Astrocyte (in vitro differentiated cells and primary cell): ENCODE measurements at regions not wholly inside any gene's neighbourhood (a gene's known extent, or its start where the extent isn't known, plus 50 kb on each side); places are given as distances from the start of the nearest gene placed in this dataset.
A peak's percentile ranks its signal among the peaks of the same experiment; 100 is the strongest.

Experiments used
- DNase-seq: peaks from one replicate; pipeline ENCODE4 v3.0.0-alpha.2; 2010; ENCODE audit warnings: low read depth
- FAIRE-seq: peaks from 2 replicates; lab custom pipeline; 2011; peaks lifted over from hg19 to GRCh38; lab: Jason Lieb, UNC
- H2AFZ ChIP-seq: 2 replicates; pipeline ENCODE4 v1.6.0; 2012; ENCODE audit warnings: low read depth, low read length, inconsistent platforms
- H3K27ac ChIP-seq: 2 replicates; pipeline ENCODE4 v1.5.1; 2011; ENCODE audit warnings: low read depth, low read length, inconsistent platforms
- H3K27me3 ChIP-seq: 2 replicates; pipeline ENCODE4 v1.6.0; 2011; ENCODE audit warnings: low read length, inconsistent platforms; ENCODE audit not compliant: insufficient read depth
- H3K36me3 ChIP-seq: 2 replicates; pipeline ENCODE4 v1.5.1; 2011; ENCODE audit warnings: low read length, inconsistent platforms; ENCODE audit not compliant: insufficient read depth
- H3K4me1 ChIP-seq: 2 replicates; pipeline ENCODE4 v1.5.1; 2011; ENCODE audit warnings: low read length, inconsistent platforms; ENCODE audit not compliant: insufficient read depth
- H3K4me2 ChIP-seq: 2 replicates; pipeline ENCODE4 v1.6.0; 2012; ENCODE audit warnings: low read length, inconsistent platforms
- H3K4me3 ChIP-seq: 2 replicates; pipeline ENCODE4 v1.5.1; 2011; ENCODE audit warnings: low read depth, mild to moderate bottlenecking, low read length, inconsistent platforms; ENCODE audit not compliant: insufficient read depth
- H3K79me2 ChIP-seq: 2 replicates; pipeline ENCODE4 v1.6.0; 2012; ENCODE audit warnings: mild to moderate bottlenecking, low read length, inconsistent platforms; ENCODE audit not compliant: insufficient read depth
- H3K9ac ChIP-seq: 2 replicates; pipeline ENCODE4 v1.6.0; 2012; ENCODE audit warnings: mild to moderate bottlenecking, low read length, inconsistent platforms
- H3K9me3 ChIP-seq: 2 replicates; pipeline ENCODE4 v1.5.1; 2012; ENCODE audit warnings: low read depth, mild to moderate bottlenecking, low read length, inconsistent platforms; ENCODE audit not compliant: insufficient read depth
- H4K20me1 ChIP-seq: 2 replicates; pipeline ENCODE4 v1.6.0; 2012; ENCODE audit warnings: low read length, inconsistent platforms; ENCODE audit not compliant: insufficient read depth
- H3K27ac Mint-ChIP-seq: one replicate; pipeline ENCODE4 v1.8.0; 2021; ENCODE audit warnings: mild to moderate bottlenecking, mixed read lengths; ENCODE audit not compliant: unreplicated experiment
- H3K27me3 Mint-ChIP-seq: one replicate; pipeline ENCODE4 v1.8.0; 2021; ENCODE audit warnings: low read depth, mixed read lengths; ENCODE audit not compliant: unreplicated experiment
- H3K36me3 Mint-ChIP-seq: one replicate; pipeline ENCODE4 v1.8.0; 2021; ENCODE audit warnings: low read depth, mixed read lengths; ENCODE audit not compliant: unreplicated experiment
- H3K4me1 Mint-ChIP-seq: one replicate; pipeline ENCODE4 v1.8.0; 2021; ENCODE audit warnings: low read depth, mixed read lengths; ENCODE audit not compliant: unreplicated experiment
- H3K4me3 Mint-ChIP-seq: one replicate; pipeline ENCODE4 v1.8.0; 2021; ENCODE audit warnings: mild to moderate bottlenecking, moderate library complexity, mixed read lengths; ENCODE audit not compliant: unreplicated experiment
- H3K9me3 Mint-ChIP-seq: one replicate; pipeline ENCODE4 v1.8.0; 2021; ENCODE audit warnings: mild to moderate bottlenecking, mixed read lengths; ENCODE audit not compliant: unreplicated experiment
- EZH2 ChIP-seq: IDR thresholded peaks from 2 replicates; pipeline ENCODE4 v1.6.1; 2012; ENCODE audit warnings: mild to moderate bottlenecking, low read length, inconsistent platforms; ENCODE audit not compliant: insufficient read depth
- TF ChIP-seq, protein P1 (sequence below): IDR thresholded peaks from 2 replicates; pipeline ENCODE4 v1.5.1; 2011; ENCODE audit warnings: low read depth, mild to moderate bottlenecking, inconsistent platforms, low read length, moderate library complexity; ENCODE audit not compliant: insufficient read depth

DNA sequence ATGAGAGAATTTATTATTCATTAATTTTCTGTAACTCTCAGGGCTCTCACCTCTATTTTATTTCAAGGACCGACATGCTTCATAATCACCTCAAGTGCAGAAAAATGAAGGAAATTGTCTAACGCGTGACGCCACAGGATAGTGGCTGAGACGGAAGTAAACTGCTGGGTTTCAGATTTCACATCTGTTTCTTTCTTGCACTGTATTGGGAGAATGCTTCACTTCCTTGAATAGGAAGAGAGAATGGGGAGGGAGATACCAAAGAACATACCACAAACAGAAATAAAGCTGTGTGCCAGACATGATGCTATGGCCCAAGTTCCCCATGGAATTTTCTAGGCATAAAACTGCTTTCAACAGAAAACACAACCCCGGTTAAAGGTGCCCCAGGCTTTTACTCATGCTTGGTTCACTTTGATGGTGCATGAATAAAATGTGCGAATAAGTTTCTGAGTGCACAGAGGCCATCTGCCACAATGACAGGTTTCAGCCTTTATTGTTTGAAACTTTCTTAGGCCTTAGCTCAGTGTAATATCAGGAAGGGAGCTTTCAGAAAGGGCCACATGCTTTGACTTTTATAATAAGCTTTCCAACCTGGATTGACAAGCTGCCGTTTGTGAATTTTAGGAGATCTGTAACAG is 1116.4 kb downstream of the SOCS6 start:
- Histone ChIP-seq H4K20me1 (no peaks in the 10 kb centered on the region), H3K9me3 (no peaks in the 10 kb centered on the region), H3K27ac (no peak overlapping the region), H3K36me3 (no peaks in the 10 kb centered on the region), H3K9ac (no peak overlapping the region), H3K4me1 (no peaks in the 10 kb centered on the region), H3K4me2 (no peak overlapping the region), H3K4me3 (no peak overlapping the region), H3K79me2 (no peaks in the 10 kb centered on the region), H2AFZ (no peak overlapping the region), H3K27me3 (no peaks in the 10 kb centered on the region)
- FAIRE-seq (no peak), DNase-seq (no peak)
- Mint-ChIP-seq H3K27me3 (no peaks in the 10 kb centered on the region), H3K27ac (no peak overlapping the region), H3K36me3 (no peaks in the 10 kb centered on the region), H3K4me3 (no peak overlapping the region), H3K9me3 (peaks cover 3% of the 10 kb centered on the region), H3K4me1 (no peaks in the 10 kb centered on the region)
- TF ChIP-seq, protein P1, sequence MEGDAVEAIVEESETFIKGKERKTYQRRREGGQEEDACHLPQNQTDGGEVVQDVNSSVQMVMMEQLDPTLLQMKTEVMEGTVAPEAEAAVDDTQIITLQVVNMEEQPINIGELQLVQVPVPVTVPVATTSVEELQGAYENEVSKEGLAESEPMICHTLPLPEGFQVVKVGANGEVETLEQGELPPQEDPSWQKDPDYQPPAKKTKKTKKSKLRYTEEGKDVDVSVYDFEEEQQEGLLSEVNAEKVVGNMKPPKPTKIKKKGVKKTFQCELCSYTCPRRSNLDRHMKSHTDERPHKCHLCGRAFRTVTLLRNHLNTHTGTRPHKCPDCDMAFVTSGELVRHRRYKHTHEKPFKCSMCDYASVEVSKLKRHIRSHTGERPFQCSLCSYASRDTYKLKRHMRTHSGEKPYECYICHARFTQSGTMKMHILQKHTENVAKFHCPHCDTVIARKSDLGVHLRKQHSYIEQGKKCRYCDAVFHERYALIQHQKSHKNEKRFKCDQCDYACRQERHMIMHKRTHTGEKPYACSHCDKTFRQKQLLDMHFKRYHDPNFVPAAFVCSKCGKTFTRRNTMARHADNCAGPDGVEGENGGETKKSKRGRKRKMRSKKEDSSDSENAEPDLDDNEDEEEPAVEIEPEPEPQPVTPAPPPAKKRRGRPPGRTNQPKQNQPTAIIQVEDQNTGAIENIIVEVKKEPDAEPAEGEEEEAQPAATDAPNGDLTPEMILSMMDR = no peak
- no peak for TF ChIP-seq EZH2

DNA sequence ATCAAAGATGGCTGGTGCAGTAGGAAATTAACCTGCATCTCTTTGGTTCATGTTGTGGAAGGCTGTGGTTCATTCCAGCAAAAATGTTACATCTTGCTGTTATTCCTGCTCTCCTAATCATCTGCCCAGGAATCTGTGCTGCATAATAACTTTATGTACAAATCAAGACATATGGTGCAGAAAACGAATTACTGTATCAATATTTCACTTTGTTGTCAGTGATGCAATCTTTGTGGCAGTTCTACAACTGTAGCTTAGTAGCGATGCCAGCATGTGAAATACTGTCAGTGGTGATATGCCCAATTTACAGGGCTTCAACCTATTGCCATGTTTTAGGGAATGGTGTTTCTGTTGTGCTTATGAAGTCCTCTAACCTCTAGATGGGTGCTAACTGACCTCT is 1114.7 kb downstream of the SOCS6 start:
- H3K4me3 Mint-ChIP-seq = no peak overlapping the region
- TF ChIP-seq, protein P1 = no peak
- Histone ChIP-seq H3K4me3 (no peak overlapping the region), H3K4me2 (no peak overlapping the region), H3K27ac (no peak overlapping the region), H3K9ac (no peak overlapping the region), H3K9me3 (no peaks in the 10 kb centered on the region), H3K27me3 (no peaks in the 10 kb centered on the region), H3K79me2 (no peaks in the 10 kb centered on the region), H4K20me1 (no peaks in the 10 kb centered on the region), H2AFZ (no peak overlapping the region), H3K36me3 (no peaks in the 10 kb centered on the region), H3K4me1 (no peaks in the 10 kb centered on the region)
- FAIRE-seq (no peak), DNase-seq (no peak)
- H3K36me3 Mint-ChIP-seq = no peaks in the 10 kb centered on the region
- no peak overlapping the region for H3K27ac Mint-ChIP-seq
- peaks cover 3% of the 10 kb centered on the region for H3K9me3 Mint-ChIP-seq
- no peaks in the 10 kb centered on the region for H3K4me1 Mint-ChIP-seq
- no peaks in the 10 kb centered on the region for H3K27me3 Mint-ChIP-seq

DNA sequence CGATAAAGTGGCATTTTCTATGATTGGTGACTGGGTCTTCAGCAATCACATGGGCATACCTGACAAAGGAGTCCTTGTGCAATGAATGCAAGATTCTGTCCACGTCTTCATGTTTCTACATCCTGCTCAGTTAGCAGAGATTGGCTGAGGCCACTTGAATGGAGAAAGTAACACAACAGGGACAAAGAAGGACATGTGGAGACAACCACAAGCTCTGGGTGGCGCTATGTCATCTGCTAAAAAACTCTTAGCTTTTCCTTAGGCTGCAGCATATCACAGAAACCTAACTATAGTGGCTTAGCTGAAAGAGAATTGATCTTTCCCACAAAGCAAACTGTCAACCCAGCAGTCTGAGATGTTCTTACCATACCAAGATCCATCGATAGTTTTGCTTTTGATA is 1109.7 kb downstream of the SOCS6 start:
- Histone ChIP-seq H3K4me1 (no peaks in the 10 kb centered on the region), H3K27me3 (no peaks in the 10 kb centered on the region), H3K4me2 (no peak overlapping the region), H2AFZ (no peak overlapping the region), H3K9me3 (no peaks in the 10 kb centered on the region), H3K4me3 (no peak overlapping the region), H3K27ac (no peak overlapping the region), H4K20me1 (no peaks in the 10 kb centered on the region), H3K9ac (no peak overlapping the region), H3K79me2 (no peaks in the 10 kb centered on the region), H3K36me3 (no peaks in the 10 kb centered on the region)
- TF ChIP-seq EZH2 = no peak
- TF ChIP-seq, protein P1 = peak; percentile 21
- Mint-ChIP-seq H3K36me3 (no peaks in the 10 kb centered on the region), H3K4me1 (no peaks in the 10 kb centered on the region), H3K9me3 (peaks cover 3% of the 10 kb centered on the region), H3K27me3 (no peaks in the 10 kb centered on the region), H3K4me3 (no peak overlapping the region), H3K27ac (no peak overlapping the region)
- FAIRE-seq (no peak), DNase-seq (peak; percentile 3)
